Fibroblast of lung (primary cell): ENCODE measurements at regions not wholly inside any gene's neighbourhood (a gene's known extent, or its start where the extent isn't known, plus 50 kb on each side); places are given as distances from the start of the nearest gene placed in this dataset.

ENCODE experiments used
- DNase-seq, 2 donors: peaks; one replicate each; pipeline versions ENCODE4 v3.0.0 to v3.0.0-alpha.2; 2010; ENCODE audit warnings: low read depth in 2 of 2
- H2AFZ ChIP-seq: 2 replicates; pipeline ENCODE4 v1.5.1; 2012; ENCODE audit warnings: low read length, control low read depth, inconsistent platforms
- H3K27ac ChIP-seq: 2 replicates; pipeline ENCODE4 v1.5.1; 2011; ENCODE audit warnings: low read length, control low read depth; ENCODE audit not compliant: insufficient read depth
- H3K27me3 ChIP-seq: 2 replicates; pipeline ENCODE4 v1.5.1; 2011; ENCODE audit warnings: mild to moderate bottlenecking, low read length; ENCODE audit not compliant: control insufficient read depth, insufficient read depth
- H3K36me3 ChIP-seq: 2 replicates; pipeline ENCODE4 v1.5.1; 2011; ENCODE audit warnings: low read length; ENCODE audit not compliant: control insufficient read depth, insufficient read depth
- H3K4me1 ChIP-seq: 2 replicates; pipeline ENCODE4 v1.5.1; 2011; ENCODE audit warnings: low read length; ENCODE audit not compliant: control insufficient read depth, insufficient read depth; ENCODE audit errors: extremely low read depth
- H3K4me2 ChIP-seq: 2 replicates; pipeline ENCODE4 v1.5.1; 2011; ENCODE audit warnings: low read length, control low read depth; ENCODE audit not compliant: insufficient read depth; ENCODE audit errors: extremely low read depth
- H3K4me3 ChIP-seq, 4 experiments: fragments of 200-600 bp in 1 of 4; sonication (generic) in 1 of 4; replicated peaks in 1 of 4; 2 replicates each; pipeline ENCODE4 v1.5.1; 2011 to 2016; ENCODE audit warnings: low read length in 4 of 4, low read depth in 3 of 4, mild to moderate bottlenecking in 3 of 4, control low read depth in 2 of 4, inconsistent platforms in 1 of 4, mixed read lengths in 1 of 4; ENCODE audit not compliant: insufficient read depth in 1 of 4; ENCODE audit errors: control extremely low read depth in 1 of 4
- H3K79me2 ChIP-seq: 2 replicates; pipeline ENCODE4 v1.5.1; 2012; ENCODE audit warnings: mild to moderate bottlenecking, low read length, inconsistent platforms; ENCODE audit not compliant: control insufficient read depth, insufficient read depth
- H3K9ac ChIP-seq: 2 replicates; pipeline ENCODE4 v1.5.1; 2011; ENCODE audit warnings: mild to moderate bottlenecking, low read length, control low read depth; ENCODE audit not compliant: insufficient read depth
- H3K9me3 ChIP-seq: 2 replicates; pipeline ENCODE4 v1.5.1; 2012; ENCODE audit warnings: low read depth, low read length; ENCODE audit not compliant: control insufficient read depth, insufficient read depth
- H4K20me1 ChIP-seq: 2 replicates; pipeline ENCODE4 v1.5.1; 2011; ENCODE audit warnings: low read length; ENCODE audit not compliant: control insufficient read depth, insufficient read depth; ENCODE audit errors: extremely low read depth
- CTCF ChIP-seq, 2 donors: IDR thresholded peaks in 1 of 2; conservative IDR thresholded peaks in 1 of 2; 1 replicate in 1 of 2; 2 replicates in 1 of 2; pipeline ENCODE4 v1.5.1; 2011 to 2012; ENCODE audit warnings: low read length in 2 of 2, control low read depth in 1 of 2, inconsistent platforms in 1 of 2, low read depth in 1 of 2, mild to moderate bottlenecking in 1 of 2
- EZH2 ChIP-seq: IDR thresholded peaks from 2 replicates; pipeline ENCODE4 v1.5.1; 2012; ENCODE audit warnings: low read length, control low read depth, mild to moderate bottlenecking; ENCODE audit errors: missing control alignments

- Histone ChIP-seq H3K4me1 (no peaks in the 10 kb centered on the region), H3K27ac (no peak overlapping the region), H3K9me3 (no peaks in the 10 kb centered on the region), H3K4me3 (no peak overlapping the region), H2AFZ (no peak overlapping the region), H3K27me3 (no peaks in the 10 kb centered on the region), H3K36me3 (no peaks in the 10 kb centered on the region), H3K79me2 (no peaks in the 10 kb centered on the region), H3K9ac (no peak overlapping the region), H4K20me1 (no peaks in the 10 kb centered on the region), H3K4me2 (no peak overlapping the region)
- TF ChIP-seq EZH2 = no peak
- no peak for TF ChIP-seq CTCF (conservative IDR thresholded peaks at IDR 0.05 in 1 of 2, IDR thresholded peaks at IDR 0.05 in 1 of 2; ENCODE audit: low read depth in 1 of 2, low read length in 2 of 2)
- DNase-seq = no peak
These were observed 223.6 kb downstream of the ARL4A start for GRCh38 chr7:12911053-12911452.

GRCh38 chr7:12913002-12913401 is 225.6 kb downstream of the ARL4A start:
- H3K4me1 ChIP-seq = no peaks in the 10 kb centered on the region
- H2AFZ ChIP-seq = no peak overlapping the region
- no peaks in the 10 kb centered on the region for H3K79me2 ChIP-seq
- no peak overlapping the region for H3K4me2 ChIP-seq
- H3K4me3 ChIP-seq = no peak overlapping the region
- DNase-seq = no peak
- no peaks in the 10 kb centered on the region for H3K27me3 ChIP-seq
- H3K9me3 ChIP-seq = no peaks in the 10 kb centered on the region
- no peak overlapping the region for H3K27ac ChIP-seq
- H3K36me3 ChIP-seq = no peaks in the 10 kb centered on the region
- H4K20me1 ChIP-seq = no peaks in the 10 kb centered on the region
- TF ChIP-seq EZH2 = no peak
- no peak for TF ChIP-seq CTCF (conservative IDR thresholded peaks at IDR 0.05 in 1 of 2, IDR thresholded peaks at IDR 0.05 in 1 of 2; ENCODE audit: low read depth in 1 of 2, low read length in 2 of 2)
- H3K9ac ChIP-seq = no peak overlapping the region

GRCh38 chr7:12917801-12918200 is 230.4 kb downstream of the ARL4A start:
- H3K27ac ChIP-seq = no peak overlapping the region
- H3K4me1 ChIP-seq = no peaks in the 10 kb centered on the region
- DNase-seq = no peak
- no peak overlapping the region for H3K4me3 ChIP-seq
- H3K79me2 ChIP-seq = no peaks in the 10 kb centered on the region
- no peaks in the 10 kb centered on the region for H3K27me3 ChIP-seq
- no peak overlapping the region for H2AFZ ChIP-seq
- TF ChIP-seq CTCF (conservative IDR thresholded peaks at IDR 0.05 in 1 of 2, IDR thresholded peaks at IDR 0.05 in 1 of 2; ENCODE audit: low read depth in 1 of 2, low read length in 2 of 2) = no peak
- TF ChIP-seq EZH2 = no peak
- no peaks in the 10 kb centered on the region for H3K9me3 ChIP-seq
- no peak overlapping the region for H3K9ac ChIP-seq
- H4K20me1 ChIP-seq = no peaks in the 10 kb centered on the region
- no peak overlapping the region for H3K4me2 ChIP-seq
- H3K36me3 ChIP-seq = no peaks in the 10 kb centered on the region
